Stimulated activated CD4-positive, alpha-beta T cell treated with anti-CD3 and anti-CD28 coated beads, Interleukin-4, amount 100 ng/mL, for 48 hours (primary cell): ENCODE measurements at regions not wholly inside any gene's neighbourhood (a gene's known extent, or its start where the extent isn't known, plus 50 kb on each side); places are given as distances from the start of the nearest gene placed in this dataset.

ENCODE experiments used
- DNase-seq, 2 donors: peaks; one replicate each; pipeline ENCODE4 v3.0.0-alpha.2; 2020; ENCODE audit warnings: low read depth in 2 of 2

- DNase-seq = no peak
These were observed 656.6 kb downstream of the GALR1 start for GRCh38 chr18:77906103-77906892.

DNA sequence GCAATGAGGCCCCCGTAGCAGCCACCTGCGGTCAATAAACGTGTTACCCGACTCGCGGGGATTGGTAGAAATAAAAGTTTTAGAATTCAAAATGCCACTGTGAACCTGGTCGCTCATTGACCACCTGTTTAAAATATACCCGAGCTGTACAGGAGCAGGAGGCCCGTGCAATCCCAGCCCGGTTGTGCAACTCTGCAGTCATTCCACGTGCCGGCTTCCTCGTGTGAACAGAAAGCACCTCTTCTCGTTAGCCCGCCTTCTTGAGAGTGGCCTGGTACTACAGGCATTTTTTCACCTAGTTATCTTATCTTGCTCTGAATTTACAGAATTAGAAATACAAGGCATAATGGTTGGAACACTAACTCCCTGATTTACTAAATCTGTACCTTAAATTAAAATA lies 660.7 kb downstream of the GALR1 start:
- no peak for DNase-seq

- DNase-seq = no peak
These were observed 662.4 kb downstream of the GALR1 start for GRCh38 chr18:77911971-77912605.

- DNase-seq = no peak
These were observed 669.1 kb downstream of the GALR1 start for GRCh38 chr18:77918730-77919129.

GRCh38 chr18:77919923-77920322 lies 670.3 kb downstream of the GALR1 start:
- no peak for DNase-seq

GRCh38 chr18:77935342-77935741 lies 685.7 kb downstream of the GALR1 start:
- no peak for DNase-seq

DNA sequence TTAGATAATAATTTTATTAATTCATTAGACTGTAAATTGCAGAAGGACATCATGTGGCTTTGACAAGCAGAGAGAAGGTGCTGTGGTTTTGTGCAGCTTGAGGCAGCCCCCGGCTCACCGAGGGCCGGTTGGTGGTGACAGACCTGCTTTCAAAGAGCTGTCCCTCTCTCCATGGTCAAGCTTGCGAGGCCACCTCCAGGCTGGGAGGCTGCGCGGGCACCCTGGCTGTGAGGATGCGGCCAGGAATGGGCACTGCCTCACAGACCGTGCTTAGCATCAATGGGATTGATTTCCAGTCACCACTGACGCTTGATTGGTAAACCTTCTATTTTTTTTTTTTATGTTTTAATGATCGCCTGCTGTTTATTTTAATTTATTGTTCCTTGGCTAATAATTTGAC lies 690.9 kb downstream of the GALR1 start:
- no peak for DNase-seq

DNA sequence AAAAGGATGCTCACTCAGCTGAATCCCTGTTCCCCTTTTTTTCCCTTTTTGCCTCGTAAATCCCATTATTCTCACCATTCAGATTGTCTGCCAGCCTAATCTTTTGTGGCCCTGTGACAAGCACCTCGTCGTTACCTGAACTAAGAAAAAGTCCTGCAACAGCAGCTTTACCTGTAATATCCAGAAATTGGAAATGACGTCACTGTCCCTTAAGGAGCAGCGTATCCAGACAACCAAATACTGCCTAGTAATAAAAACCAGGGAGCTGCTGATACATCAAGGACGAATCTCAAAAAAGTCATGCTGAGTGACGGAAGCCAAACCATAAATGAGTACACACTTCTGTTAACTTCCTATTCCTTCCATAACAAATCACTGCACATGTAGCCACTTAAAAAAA lies 694.9 kb downstream of the GALR1 start:
- DNase-seq = no peak

- no peak for DNase-seq
These were observed 698.9 kb downstream of the GALR1 start for GRCh38 chr18:77948567-77948966.

DNA sequence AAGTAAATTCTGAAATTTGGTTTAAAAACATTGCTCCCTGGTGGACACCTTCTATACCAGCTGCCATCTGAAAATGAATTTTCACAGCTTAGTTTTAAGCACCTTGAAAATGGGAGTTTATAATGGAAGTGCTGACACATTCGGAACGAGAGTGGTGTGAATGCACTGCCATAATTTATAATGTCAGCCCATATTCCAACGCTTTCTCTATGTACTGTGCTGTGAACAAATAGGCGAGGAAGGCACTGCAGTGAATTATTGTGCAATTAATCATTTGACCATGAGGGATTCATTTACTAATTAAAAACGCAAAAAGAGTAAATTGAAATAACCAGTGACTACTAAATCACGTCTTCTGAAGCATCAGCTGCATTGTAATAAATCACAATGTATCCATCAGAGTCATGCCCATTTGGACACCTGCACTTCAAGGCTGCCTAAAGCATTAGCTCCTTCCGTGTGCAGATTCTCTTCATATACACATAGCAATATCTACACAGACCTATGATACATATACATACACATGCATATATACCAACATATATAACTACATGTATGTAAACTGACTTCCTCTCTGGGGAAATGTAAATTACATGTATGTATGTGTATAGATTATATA lies 699.8 kb downstream of the GALR1 start:
- DNase-seq = no peak

DNA sequence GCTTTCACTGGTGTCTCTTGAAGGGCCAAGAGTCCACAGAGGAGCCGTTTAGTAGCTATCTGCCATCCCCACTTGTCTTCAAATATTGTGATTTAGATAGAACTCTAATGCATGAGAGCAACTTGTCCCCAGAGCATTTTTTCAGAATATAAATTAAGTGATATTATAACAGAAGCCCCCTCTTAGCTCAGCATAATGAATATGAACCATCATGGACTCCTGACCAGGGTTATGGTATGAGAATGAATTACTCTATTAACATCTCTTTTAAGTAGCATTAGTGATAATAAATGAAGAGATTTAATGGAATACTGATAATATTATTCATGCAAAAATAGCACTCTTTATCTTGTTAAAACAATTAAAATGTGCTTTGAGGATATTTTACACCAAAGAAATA lies 709.6 kb downstream of the GALR1 start:
- DNase-seq = no peak

DNA sequence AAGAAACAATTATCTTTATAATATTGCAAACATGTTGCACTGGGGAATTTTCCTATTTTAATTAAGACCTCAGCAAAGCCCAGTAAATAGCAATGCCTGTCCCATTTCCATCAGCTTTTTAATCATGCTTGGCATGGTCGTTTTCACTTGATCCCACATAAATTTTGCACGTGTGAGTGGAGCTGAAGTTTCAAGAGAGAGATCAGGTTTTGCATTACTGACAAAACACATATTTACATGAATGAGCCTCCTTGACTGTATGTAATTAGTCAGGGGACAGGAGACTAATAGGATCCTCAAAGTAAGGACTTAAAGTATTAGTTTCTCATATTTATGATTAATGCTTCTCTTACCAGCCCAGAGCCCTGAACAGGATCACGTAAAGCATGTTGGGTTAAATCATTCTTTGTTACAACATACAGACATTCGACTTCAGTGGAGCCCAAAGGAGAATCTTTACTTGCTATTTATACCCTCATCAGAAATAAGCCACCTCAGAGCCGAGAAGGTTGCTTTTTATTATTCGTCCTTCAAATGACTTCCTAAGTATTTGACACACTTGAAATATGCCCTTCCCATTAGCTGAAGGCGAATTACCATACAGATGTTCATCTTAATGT lies 711.3 kb downstream of the GALR1 start:
- DNase-seq = no peak

- no peak for DNase-seq
These were observed 717.4 kb downstream of the GALR1 start for GRCh38 chr18:77967071-77967470.

- no peak for DNase-seq
These were observed 718.1 kb downstream of the GALR1 start for GRCh38 chr18:77967791-77968190.

DNA sequence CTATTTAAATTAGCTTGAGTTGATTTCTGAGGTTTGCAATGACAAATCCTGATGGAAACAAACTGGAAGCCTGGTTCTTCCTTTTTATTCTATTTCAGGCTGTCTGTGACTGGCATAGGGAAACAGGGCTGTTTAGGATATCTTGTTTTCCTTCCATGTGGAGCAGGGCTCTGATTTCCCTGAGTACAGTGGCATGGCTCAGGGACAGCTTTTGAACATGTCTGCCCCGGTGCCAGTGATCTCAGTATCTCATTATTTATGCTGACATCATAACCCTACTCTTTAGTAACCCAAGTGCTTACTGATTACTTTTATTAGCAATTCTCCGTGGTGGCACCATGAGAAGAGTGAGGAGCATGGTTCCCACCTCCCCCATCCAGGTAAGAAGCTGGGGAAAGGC lies 720.3 kb downstream of the GALR1 start:
- no peak for DNase-seq

DNA sequence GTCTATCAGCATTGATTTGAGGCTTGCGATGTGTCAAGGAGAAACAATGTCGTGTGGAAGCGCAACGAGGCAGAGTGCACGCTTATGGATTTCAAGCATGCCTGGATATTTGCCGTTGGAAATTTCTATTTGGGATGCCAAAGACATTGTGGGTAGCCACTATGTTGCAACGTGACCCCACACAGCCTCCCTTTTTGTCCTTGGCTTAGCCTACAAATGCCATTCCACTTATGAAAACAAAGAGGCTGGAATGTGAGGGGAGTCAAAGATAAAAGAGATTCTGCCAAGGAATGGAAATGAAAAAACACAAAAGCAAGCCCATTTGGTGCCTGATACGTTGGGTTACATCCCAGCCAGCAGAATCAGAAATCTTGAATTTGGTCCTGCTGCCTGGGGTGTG lies 721.2 kb downstream of the GALR1 start:
- no peak for DNase-seq

- DNase-seq = no peak
These were observed 724.1 kb downstream of the GALR1 start for GRCh38 chr18:77973745-77974144.

DNA sequence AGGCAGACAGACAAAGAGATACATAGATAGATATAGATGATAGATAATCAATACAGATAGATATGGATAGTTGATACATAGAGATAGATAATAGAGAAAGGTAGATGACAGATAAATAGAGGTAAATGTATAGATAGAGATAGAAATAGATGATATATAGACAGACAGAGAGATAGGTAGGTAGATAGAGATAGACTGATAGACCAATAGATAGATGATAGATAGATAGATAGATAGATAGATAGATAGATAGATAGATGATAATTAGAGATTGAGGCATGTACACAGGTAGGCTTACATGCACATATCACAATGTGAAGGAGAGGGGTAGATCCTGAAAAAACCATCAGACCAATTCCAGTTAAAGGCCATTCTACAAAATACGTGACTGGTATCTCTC lies 724.7 kb downstream of the GALR1 start:
- DNase-seq = no peak

- DNase-seq = no peak
These were observed 727.7 kb downstream of the GALR1 start for GRCh38 chr18:77977331-77977730.

DNA sequence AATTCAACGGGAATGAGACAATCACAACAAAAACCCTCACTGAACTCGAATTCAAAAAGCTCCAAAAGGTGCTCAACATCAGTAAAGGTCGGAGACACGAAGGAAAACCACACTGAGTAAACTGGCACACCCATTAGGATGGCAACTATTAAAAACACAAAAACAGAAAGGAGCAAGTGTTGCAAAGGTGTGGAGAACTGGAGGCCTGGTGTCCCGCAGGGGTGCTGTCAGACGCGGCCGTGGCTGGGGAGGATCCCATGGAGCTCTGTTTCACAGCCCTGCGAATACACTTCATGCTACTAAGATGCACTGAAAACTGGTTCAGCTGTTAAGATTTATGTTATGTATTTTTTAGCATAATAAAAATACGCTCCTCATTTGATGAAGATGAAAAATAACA lies 730.6 kb downstream of the GALR1 start:
- no peak for DNase-seq

GRCh38 chr18:77981874-77982273 lies 732.2 kb downstream of the GALR1 start:
- DNase-seq = no peak

DNA sequence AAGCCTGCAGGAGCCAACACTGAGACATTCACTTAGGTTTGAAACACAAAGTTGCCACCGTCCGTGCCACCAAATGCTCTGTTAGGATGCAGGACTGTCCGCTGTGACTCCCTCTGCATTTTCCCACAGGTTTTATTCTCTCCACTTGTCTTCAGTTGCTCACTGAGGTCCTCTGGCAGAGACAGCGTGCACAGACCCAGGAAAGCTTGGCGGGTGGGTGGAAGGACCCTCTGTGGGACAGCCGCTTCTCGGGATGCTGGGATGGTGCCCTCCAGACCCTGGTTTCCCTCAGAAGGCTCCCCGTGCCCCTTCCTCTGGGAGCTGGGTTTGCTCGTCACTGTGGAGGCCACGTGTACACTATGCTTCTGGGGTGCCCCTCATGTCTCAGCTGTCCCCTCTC lies 733.6 kb downstream of the GALR1 start:
- DNase-seq = no peak

DNA sequence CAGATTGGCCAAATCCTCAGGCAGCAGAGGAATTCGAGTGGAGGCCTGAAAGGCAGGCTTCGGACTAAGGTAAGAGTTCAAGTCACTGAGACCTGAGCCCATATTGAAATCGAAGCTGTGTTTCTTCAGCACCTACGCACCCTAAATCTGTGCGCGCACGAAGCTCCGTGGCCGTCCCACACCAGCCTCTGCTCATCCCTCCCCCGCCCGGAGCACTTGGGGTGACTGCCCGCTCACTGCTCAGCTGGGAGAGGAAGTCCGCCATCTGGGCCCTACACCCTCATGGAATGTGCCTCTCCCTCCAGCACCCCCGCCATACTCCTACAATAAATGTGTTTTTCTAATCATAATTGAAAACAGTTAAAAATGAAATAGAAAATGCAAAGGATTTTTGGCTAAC lies 734.5 kb downstream of the GALR1 start:
- no peak for DNase-seq
